Loucy (cell line): ENCODE measurements at regions not wholly inside any gene's neighbourhood (a gene's known extent, or its start where the extent isn't known, plus 50 kb on each side); places are given as distances from the start of the nearest gene placed in this dataset.

Experiments
- H2AFZ ChIP-seq: fragments of 200-600 bp; sonication (generic); 2 replicates; pipeline ENCODE4 v1.6.0; 2016; ENCODE audit warnings: antibody characterized with exemption, mild to moderate bottlenecking, low read length, moderate library complexity
- H3F3A ChIP-seq: fragments of 200-600 bp; 2 replicates; pipeline ENCODE4 v1.6.0; 2016; ENCODE audit warnings: antibody characterized with exemption, low read depth, mild to moderate bottlenecking
- H3K27me3 ChIP-seq: fragments of 200-600 bp; sonication (generic); 2 replicates; pipeline ENCODE4 v1.6.1; 2014; ENCODE audit warnings: low read length, mild to moderate bottlenecking; ENCODE audit not compliant: insufficient read depth, poor library complexity, severe bottlenecking
- H3K36me3 ChIP-seq: fragments of 200-600 bp; sonication (generic); 2 replicates; pipeline ENCODE4 v1.6.1; 2016; ENCODE audit warnings: low read length; ENCODE audit not compliant: insufficient read depth
- H3K4me1 ChIP-seq: fragments of 200-600 bp; sonication (generic); 2 replicates; pipeline ENCODE4 v1.5.1; 2014; ENCODE audit warnings: low read length, mild to moderate bottlenecking; ENCODE audit not compliant: insufficient read depth, poor library complexity, severe bottlenecking
- H3K4me2 ChIP-seq: fragments of 200-600 bp; sonication (generic); 2 replicates; pipeline ENCODE4 v1.6.0; 2014; ENCODE audit warnings: antibody characterized with exemption, low read length, low read depth, mild to moderate bottlenecking; ENCODE audit not compliant: poor library complexity, severe bottlenecking
- H3K4me3 ChIP-seq: fragments of 200-600 bp; sonication (generic); 2 replicates; pipeline ENCODE4 v1.5.1; 2014; ENCODE audit warnings: low read length, mild to moderate bottlenecking, mixed read lengths; ENCODE audit not compliant: poor library complexity, severe bottlenecking
- H3K79me2 ChIP-seq: fragments of 200-600 bp; sonication (generic); 2 replicates; pipeline ENCODE4 v1.6.1; 2014; ENCODE audit warnings: low read length; ENCODE audit not compliant: insufficient read depth
- H3K9ac ChIP-seq: fragments of 200-600 bp; sonication (generic); 2 replicates; pipeline ENCODE4 v1.6.0; 2014; ENCODE audit warnings: mild to moderate bottlenecking, low read depth, low read length, moderate library complexity; ENCODE audit not compliant: poor library complexity, severe bottlenecking
- H3K9me2 ChIP-seq: fragments of 200-600 bp; sonication (generic); replicated peaks from 2 replicates; pipeline ENCODE4 v1.6.1; 2016; ENCODE audit warnings: low read depth, low read length, mixed read lengths
- H3K9me3 ChIP-seq: fragments of 200-600 bp; sonication (generic); 2 replicates; pipeline ENCODE4 v1.6.1; 2014; ENCODE audit warnings: mild to moderate bottlenecking, antibody characterized with exemption, low read length, low read depth; ENCODE audit not compliant: insufficient read depth
- H4K20me1 ChIP-seq: fragments of 200-600 bp; sonication (generic); 2 replicates; pipeline ENCODE4 v1.6.0; 2014; ENCODE audit warnings: antibody characterized with exemption, low read length, mild to moderate bottlenecking; ENCODE audit not compliant: insufficient read depth, poor library complexity, severe bottlenecking
- CTCF ChIP-seq: fragments of 200-600 bp; sonication (generic); conservative IDR thresholded peaks from 2 replicates; pipeline ENCODE4 v1.5.1; 2014; ENCODE audit warnings: mild to moderate bottlenecking, antibody characterized with exemption, low read length
- EZH2phosphoT487 ChIP-seq: fragments of 200-600 bp; IDR thresholded peaks from 2 replicates; pipeline ENCODE4 v1.6.1; 2018; ENCODE audit warnings: antibody characterized with exemption, mild to moderate bottlenecking, moderate library complexity, borderline replicate concordance

- Histone ChIP-seq H2AFZ (peak overlapping the region; percentile 64), H3K9ac (peak overlapping the region; percentile 42), H3K4me1 (peaks cover 24% of the 10 kb centered on the region), H3K4me2 (peak overlapping the region; percentile 57), H4K20me1 (no peaks in the 10 kb centered on the region), H3F3A (no peaks in the 10 kb centered on the region), H3K36me3 (no peaks in the 10 kb centered on the region), H3K9me2 (no peaks in the 10 kb centered on the region), H3K9me3 (no peaks in the 10 kb centered on the region), H3K79me2 (no peaks in the 10 kb centered on the region), H3K4me3 (peak overlapping the region; percentile 44), H3K27me3 (no peaks in the 10 kb centered on the region)
- no peak for TF ChIP-seq CTCF
- no peak for TF ChIP-seq EZH2phosphoT487
Measured at GRCh38 chr1:186738926-186739325, 58.7 kb upstream of the PTGS2 start.

GRCh38 chr1:186736971-186737685, 56.9 kb upstream of the PTGS2 start:
- Histone ChIP-seq H3K9me2 (no peaks in the 10 kb centered on the region), H3F3A (no peaks in the 10 kb centered on the region), H3K27me3 (no peaks in the 10 kb centered on the region), H3K9me3 (no peaks in the 10 kb centered on the region), H3K79me2 (no peaks in the 10 kb centered on the region), H3K4me2 (no peak overlapping the region), H3K9ac (no peak overlapping the region), H4K20me1 (no peaks in the 10 kb centered on the region), H3K4me3 (no peak overlapping the region), H3K4me1 (peaks cover 24% of the 10 kb centered on the region), H2AFZ (no peak overlapping the region), H3K36me3 (no peaks in the 10 kb centered on the region)
- TF ChIP-seq EZH2phosphoT487 (no peak), CTCF (no peak)

GRCh38 chr1:186735463-186735862, 55.2 kb upstream of the PTGS2 start:
- H2AFZ ChIP-seq: no peak overlapping the region
- no peaks in the 10 kb centered on the region for H3F3A ChIP-seq
- no peaks in the 10 kb centered on the region for H3K9me3 ChIP-seq
- no peak overlapping the region for H3K4me3 ChIP-seq
- no peaks in the 10 kb centered on the region for H3K36me3 ChIP-seq
- peaks cover 24% of the 10 kb centered on the region for H3K4me1 ChIP-seq
- H3K4me2 ChIP-seq: no peak overlapping the region
- no peaks in the 10 kb centered on the region for H3K79me2 ChIP-seq
- H3K27me3 ChIP-seq: no peaks in the 10 kb centered on the region
- no peaks in the 10 kb centered on the region for H4K20me1 ChIP-seq
- H3K9me2 ChIP-seq: no peaks in the 10 kb centered on the region
- TF ChIP-seq EZH2phosphoT487 (no peak), CTCF (no peak)
- H3K9ac ChIP-seq: no peak overlapping the region
